ENCODE measurements at regions not wholly inside any gene's neighbourhood (a gene's known extent, or its start where the extent isn't known, plus 50 kb on each side); places are given as distances from the start of the nearest gene placed in this dataset.

DNA sequence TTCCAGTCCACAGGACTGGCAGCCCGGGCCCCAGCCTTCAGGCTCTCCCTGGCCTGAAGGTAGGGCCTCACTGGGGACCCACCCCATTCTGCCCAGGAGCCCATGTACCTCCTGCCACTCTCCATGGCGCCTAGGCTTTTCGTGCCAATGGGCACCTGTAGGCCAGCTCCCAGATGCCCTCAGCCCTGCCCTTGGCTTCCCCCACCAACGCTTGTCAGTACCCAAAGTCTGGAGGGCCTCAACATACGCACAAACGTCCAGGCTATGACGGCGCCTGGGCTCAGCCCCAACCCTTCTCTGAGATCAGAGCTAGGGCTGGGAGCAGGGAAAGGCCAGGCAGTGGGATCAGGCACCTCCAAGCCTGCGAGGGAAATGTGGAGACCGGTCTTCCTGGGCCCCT lies 816.9 kb upstream of the LUZP2 start:
- in situ Hi-C loops (cut with HindIII; ENCODE audit: low pct_unique_long_range_greater_than_20kb, low sequenced_read_pairs): no loop called here
- no peak for TF ChIP-seq JUND (IDR thresholded peaks at IDR 0.05; ENCODE audit: low read depth)
- no peak for DNase-seq (ENCODE audit: low read depth in 1 of 2, low spot score in 1 of 2)

DNA sequence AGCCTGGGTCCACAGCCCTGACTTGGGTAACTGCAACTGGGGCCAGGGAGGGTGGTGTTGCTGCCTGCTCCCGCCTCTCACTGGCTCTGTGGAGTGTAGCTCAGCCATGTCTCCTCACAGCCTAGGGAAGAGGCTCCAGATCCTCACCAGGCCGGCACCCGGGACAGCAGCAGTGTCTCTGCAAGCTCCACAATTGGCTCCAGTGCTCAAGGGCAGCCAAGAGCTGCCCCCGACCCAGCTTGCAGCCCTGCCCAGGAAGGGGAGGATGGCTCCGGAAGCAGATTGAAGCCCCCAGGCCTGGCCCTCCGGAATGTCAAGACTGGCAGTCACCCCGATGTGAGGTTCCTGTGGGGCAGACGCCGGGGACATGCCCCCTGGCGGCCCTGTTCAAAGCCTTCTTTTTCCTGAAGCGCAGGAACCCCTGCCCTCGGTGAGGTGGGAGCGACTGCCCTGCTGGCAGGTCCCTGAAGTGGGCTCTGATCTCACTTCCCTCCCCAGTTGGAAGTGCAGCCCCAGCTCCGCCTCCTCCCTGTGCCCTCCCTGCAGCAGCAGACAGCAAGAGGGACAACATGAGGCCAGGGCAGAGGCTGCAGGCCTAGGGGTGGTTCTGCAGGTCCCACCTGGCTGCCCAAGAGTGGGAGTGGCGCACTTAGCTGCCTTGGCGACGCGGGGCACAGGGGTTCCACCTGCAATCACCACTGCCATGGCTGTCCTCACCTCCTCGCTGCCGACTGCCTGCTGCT lies 816.2 kb upstream of the LUZP2 start:
- in situ Hi-C loops (cut with HindIII; ENCODE audit: low pct_unique_long_range_greater_than_20kb, low sequenced_read_pairs): no loop called here
- DNase-seq (ENCODE audit: low read depth in 1 of 2, low spot score in 1 of 2): no peak
- TF ChIP-seq JUND (IDR thresholded peaks at IDR 0.05; ENCODE audit: low read depth): no peak

DNA sequence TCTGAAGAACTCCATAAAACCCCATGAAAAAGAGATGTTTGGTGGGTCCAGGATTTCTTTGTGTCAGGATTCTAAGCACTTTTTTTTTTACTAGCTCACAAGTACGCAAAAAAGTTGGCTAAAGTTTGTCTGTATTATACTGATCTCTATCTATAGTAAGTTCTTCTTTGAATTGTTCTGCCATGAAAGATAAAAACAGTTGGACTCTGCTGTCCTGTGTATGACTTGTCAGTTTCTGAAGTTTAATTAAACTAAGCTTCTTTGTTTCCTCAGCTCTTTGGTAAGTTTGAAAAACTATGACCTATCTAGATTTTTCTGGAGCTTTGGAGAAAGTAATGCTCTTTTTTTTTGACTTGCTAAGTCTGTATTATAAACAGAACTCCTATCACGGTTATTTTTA lies 812.2 kb upstream of the LUZP2 start:
- in situ Hi-C loops (cut with HindIII; ENCODE audit: low pct_unique_long_range_greater_than_20kb, low sequenced_read_pairs): no loop called here
- TF ChIP-seq JUND (IDR thresholded peaks at IDR 0.05; ENCODE audit: low read depth): no peak
- no peak for DNase-seq (ENCODE audit: low read depth in 1 of 2, low spot score in 1 of 2)

DNA sequence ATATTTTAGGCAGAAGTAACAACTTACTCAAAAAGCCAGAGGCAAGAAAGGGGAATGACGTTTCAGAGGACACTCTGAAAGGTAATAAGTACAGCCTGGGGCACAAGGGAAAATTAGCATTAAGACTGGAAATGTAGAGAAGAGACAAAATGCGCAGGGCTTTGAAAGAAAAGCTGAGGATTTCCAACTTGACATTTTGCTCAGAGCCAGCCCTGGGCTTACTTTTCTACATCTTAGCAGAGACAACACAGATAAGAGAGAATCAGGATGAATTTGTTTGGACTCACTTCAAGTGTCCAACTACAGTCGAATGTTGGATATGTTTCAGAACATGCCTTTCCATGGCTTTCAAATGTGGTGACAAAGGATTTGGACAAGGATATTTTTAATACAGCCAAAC lies 808.9 kb upstream of the LUZP2 start:
- in situ Hi-C loops (cut with HindIII; ENCODE audit: low pct_unique_long_range_greater_than_20kb, low sequenced_read_pairs): no loop called here
- TF ChIP-seq JUND (IDR thresholded peaks at IDR 0.05; ENCODE audit: low read depth): no peak
- no peak for DNase-seq (ENCODE audit: low read depth in 1 of 2, low spot score in 1 of 2)

DNA sequence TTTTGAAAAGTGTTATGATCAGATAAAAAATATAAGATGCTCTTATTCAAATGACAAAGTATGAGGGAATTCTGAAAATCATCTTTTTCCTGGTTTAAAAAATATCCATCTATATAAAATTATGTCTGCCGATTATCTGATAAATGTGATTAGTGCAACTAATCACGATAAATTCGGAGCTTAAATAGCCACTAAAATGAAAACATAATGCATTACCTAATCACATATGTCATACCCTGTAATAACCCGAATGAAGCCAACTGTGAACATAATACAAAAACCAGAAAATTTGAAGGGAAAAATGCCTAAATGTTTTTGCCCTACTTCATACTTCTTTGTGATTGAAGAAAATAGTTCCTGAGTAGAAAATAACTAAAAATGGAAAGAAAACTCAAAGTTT lies 808.4 kb upstream of the LUZP2 start:
- in situ Hi-C loops (cut with HindIII; ENCODE audit: low pct_unique_long_range_greater_than_20kb, low sequenced_read_pairs): no loop called here
- no peak for DNase-seq (ENCODE audit: low read depth in 1 of 2, low spot score in 1 of 2)

GRCh38 chr11:23688835-23689234 lies 808.0 kb upstream of the LUZP2 start:
- no peak for TF ChIP-seq JUND (IDR thresholded peaks at IDR 0.05; ENCODE audit: low read depth)
- in situ Hi-C loops (cut with HindIII; ENCODE audit: low pct_unique_long_range_greater_than_20kb, low sequenced_read_pairs): no loop called here
- DNase-seq (ENCODE audit: low read depth in 1 of 2, low spot score in 1 of 2): no peak

More for the DNA sequence above, 808.4 kb upstream of the LUZP2 start:
- TF ChIP-seq JUND (IDR thresholded peaks at IDR 0.05; ENCODE audit: low read depth): no peak

DNA sequence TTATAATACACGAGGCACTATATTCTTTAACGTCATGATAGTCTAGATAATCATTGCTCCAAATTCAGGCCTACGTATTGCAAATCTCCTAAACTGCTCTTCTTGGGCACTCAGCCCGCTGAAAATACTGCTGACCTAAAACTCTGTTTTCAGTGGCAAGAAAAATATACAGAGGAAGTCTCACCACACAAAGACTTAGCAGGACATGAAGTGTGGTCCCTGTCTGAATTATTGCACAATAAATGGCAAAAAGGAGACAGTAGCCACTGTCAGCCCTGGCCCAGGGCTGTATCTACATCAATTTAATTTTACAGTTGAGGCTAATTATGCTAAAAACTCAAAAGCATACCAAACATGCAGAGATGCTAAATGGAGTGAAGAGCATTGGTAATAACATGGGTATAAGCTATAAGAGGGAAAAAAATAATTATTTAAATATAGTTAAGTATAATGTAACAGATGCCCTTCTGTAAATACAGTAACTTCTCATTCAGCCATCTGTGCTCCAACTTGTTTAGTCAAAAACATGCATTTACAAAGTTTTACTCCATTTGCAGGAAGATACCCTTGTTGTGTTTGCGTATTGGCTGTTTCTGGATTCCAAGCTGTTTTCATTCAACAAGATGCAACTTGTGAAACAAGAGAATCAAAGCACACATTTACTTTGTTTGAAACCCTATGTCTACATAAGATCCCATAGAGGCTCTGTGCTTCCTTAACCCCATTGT lies 800.0 kb upstream of the LUZP2 start:
- DNase-seq (ENCODE audit: low read depth in 1 of 2, low spot score in 1 of 2): no peak
- no peak for TF ChIP-seq JUND (IDR thresholded peaks at IDR 0.05; ENCODE audit: low read depth)
- in situ Hi-C loops (cut with HindIII; ENCODE audit: low pct_unique_long_range_greater_than_20kb, low sequenced_read_pairs): no loop called here

GRCh38 chr11:23704183-23704582 lies 792.7 kb upstream of the LUZP2 start:
- no peak for TF ChIP-seq JUND (IDR thresholded peaks at IDR 0.05; ENCODE audit: low read depth)
- DNase-seq (ENCODE audit: low read depth in 1 of 2, low spot score in 1 of 2): no peak
- in situ Hi-C loops (cut with HindIII; ENCODE audit: low pct_unique_long_range_greater_than_20kb, low sequenced_read_pairs): no loop called here

DNA sequence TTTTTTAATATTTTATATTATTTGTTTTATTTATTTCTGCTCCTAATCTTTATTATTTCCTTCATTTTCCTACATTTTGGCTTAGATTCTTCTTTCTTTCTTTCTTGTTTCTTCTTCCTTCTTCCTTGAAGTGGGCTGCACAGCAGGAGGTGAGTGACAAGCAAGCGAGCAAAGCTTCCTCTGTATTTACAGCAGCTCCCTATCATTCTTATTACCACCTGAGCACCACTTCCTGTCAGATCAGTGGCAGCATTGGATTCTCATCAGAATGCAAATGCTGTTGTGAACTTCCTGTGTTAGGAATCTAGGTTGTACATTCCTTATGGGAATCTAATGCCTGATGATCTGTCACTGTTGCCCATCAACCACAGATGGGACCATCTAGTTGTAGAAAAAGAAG lies 784.9 kb upstream of the LUZP2 start:
- in situ Hi-C loops (cut with HindIII; ENCODE audit: low pct_unique_long_range_greater_than_20kb, low sequenced_read_pairs): no loop called here
- DNase-seq (ENCODE audit: low read depth in 1 of 2, low spot score in 1 of 2): no peak
- no peak for TF ChIP-seq JUND (IDR thresholded peaks at IDR 0.05; ENCODE audit: low read depth)

- TF ChIP-seq JUND (IDR thresholded peaks at IDR 0.05; ENCODE audit: low read depth): no peak
- DNase-seq (ENCODE audit: low read depth in 1 of 2, low spot score in 1 of 2): no peak
- in situ Hi-C loops (cut with HindIII; ENCODE audit: low pct_unique_long_range_greater_than_20kb, low sequenced_read_pairs): no loop called here
These were observed 777.8 kb upstream of the LUZP2 start for GRCh38 chr11:23719016-23719415.

GRCh38 chr11:23723861-23724260 lies 773.0 kb upstream of the LUZP2 start:
- TF ChIP-seq JUND (IDR thresholded peaks at IDR 0.05; ENCODE audit: low read depth): no peak
- in situ Hi-C loops (cut with HindIII; ENCODE audit: low pct_unique_long_range_greater_than_20kb, low sequenced_read_pairs): no loop called here
- DNase-seq (ENCODE audit: low read depth in 1 of 2, low spot score in 1 of 2): no peak

DNA sequence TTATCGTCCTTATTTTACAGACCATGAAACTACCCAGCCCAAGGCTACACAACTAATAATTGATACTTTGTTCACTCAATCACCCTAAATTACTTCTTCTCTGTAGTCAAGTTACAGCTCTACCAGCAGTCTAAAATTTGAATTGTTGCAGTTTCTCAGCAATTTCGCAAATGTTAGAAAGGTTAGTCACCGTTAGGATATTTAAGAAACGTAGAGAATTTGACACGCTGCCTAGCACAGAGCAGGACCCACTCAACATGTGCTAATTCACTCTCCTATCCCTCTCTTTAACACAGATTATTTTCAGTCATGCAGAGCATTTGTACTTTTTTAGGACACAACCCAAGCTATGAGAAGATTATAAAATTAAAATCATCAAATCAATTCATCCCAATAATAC lies 771.1 kb upstream of the LUZP2 start:
- no peak for TF ChIP-seq JUND (IDR thresholded peaks at IDR 0.05; ENCODE audit: low read depth)

GRCh38 chr11:23727387-23727786 lies 769.5 kb upstream of the LUZP2 start:
- no peak for TF ChIP-seq JUND (IDR thresholded peaks at IDR 0.05; ENCODE audit: low read depth)
- DNase-seq (ENCODE audit: low read depth in 1 of 2, low spot score in 1 of 2): no peak

More for the DNA sequence above, 771.1 kb upstream of the LUZP2 start:
- no peak for DNase-seq (ENCODE audit: low read depth in 1 of 2, low spot score in 1 of 2)
- in situ Hi-C loops (cut with HindIII; ENCODE audit: low pct_unique_long_range_greater_than_20kb, low sequenced_read_pairs): no loop called here

More at GRCh38 chr11:23727387-23727786, 769.5 kb upstream of the LUZP2 start:
- in situ Hi-C loops (cut with HindIII; ENCODE audit: low pct_unique_long_range_greater_than_20kb, low sequenced_read_pairs): no loop called here
